Ovary (tissue), 3 donors: ENCODE measurements at regions not wholly inside any gene's neighbourhood (a gene's known extent, or its start where the extent isn't known, plus 50 kb on each side); places are given as distances from the start of the nearest gene placed in this dataset.

Experiments
- CTCF ChIP-seq, 3 donors: fragments of 450-650 bp in 2 of 3; fragments of 200-600 bp in 1 of 3; IDR thresholded peaks; one replicate each; pipeline versions ENCODE4 v1.5.1 to v1.8.0; 2016 to 2022; ENCODE audit warnings: antibody characterized with exemption in 3 of 3, mild to moderate bottlenecking in 1 of 3
- EP300 ChIP-seq: sonication (generic); formaldehyde crosslinking; IDR thresholded peaks from one replicate; pipeline ENCODE4 v1.6.1; 2017; ENCODE audit warnings: antibody characterized with exemption
- POLR2A ChIP-seq: fragments of 450-650 bp; IDR thresholded peaks from one replicate; pipeline ENCODE4 v1.6.1; 2017; ENCODE audit warnings: antibody characterized with exemption, mild to moderate bottlenecking, moderate library complexity
- donor health status: DM: no; HTN: no; CAD: no.

GRCh38 chr20:7359739-7360138, 580.5 kb downstream of the HAO1 start:
- TF ChIP-seq CTCF (IDR thresholded peaks at IDR 0.05) (no peak), EP300 (no peak), POLR2A (no peak)
